ENCODE measurements at regions not wholly inside any gene's neighbourhood (a gene's known extent, or its start where the extent isn't known, plus 50 kb on each side); places are given as distances from the start of the nearest gene placed in this dataset.

DNA sequence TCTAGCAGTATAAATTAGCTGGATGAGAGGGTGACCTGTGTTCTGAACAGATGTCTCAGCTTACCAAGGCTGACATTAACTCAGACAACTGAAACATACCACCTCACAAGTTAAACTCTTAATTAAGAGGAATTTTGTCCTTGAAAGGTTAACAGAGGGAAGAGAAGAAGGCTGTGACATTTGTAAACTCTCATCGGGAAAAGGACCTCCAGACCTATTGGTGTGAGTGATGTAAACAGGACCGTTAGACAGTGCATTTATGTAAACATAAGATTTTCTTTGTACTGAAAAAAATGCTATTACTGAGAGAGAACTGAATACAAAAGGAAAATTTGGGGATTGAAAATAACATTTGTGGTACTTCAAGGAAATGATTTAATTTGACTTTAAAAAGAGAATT lies 308.4 kb upstream of the DIAPH2 start:
- WGBS (ENCODE audit: insufficient coverage, low coverage, low lambda C conversion rate, missing lambda C conversion rate), result 23% methylated on average over 2 of the region's 2 CpGs
- DNase-seq (no peak), ATAC-seq (no peak)
- H3K4me3 ChIP-seq, result no peak overlapping the region
- peaks cover 0 to 8% of the 10 kb centered on the region in 2 donors for H3K27me3 ChIP-seq
- no peaks in the 10 kb centered on the region for H3K36me3 ChIP-seq
- H3K27ac ChIP-seq, result no peak overlapping the region
- TF ChIP-seq, protein P1, sequence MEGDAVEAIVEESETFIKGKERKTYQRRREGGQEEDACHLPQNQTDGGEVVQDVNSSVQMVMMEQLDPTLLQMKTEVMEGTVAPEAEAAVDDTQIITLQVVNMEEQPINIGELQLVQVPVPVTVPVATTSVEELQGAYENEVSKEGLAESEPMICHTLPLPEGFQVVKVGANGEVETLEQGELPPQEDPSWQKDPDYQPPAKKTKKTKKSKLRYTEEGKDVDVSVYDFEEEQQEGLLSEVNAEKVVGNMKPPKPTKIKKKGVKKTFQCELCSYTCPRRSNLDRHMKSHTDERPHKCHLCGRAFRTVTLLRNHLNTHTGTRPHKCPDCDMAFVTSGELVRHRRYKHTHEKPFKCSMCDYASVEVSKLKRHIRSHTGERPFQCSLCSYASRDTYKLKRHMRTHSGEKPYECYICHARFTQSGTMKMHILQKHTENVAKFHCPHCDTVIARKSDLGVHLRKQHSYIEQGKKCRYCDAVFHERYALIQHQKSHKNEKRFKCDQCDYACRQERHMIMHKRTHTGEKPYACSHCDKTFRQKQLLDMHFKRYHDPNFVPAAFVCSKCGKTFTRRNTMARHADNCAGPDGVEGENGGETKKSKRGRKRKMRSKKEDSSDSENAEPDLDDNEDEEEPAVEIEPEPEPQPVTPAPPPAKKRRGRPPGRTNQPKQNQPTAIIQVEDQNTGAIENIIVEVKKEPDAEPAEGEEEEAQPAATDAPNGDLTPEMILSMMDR (IDR thresholded peaks at IDR 0.05), result no peak
- H3K4me1 ChIP-seq, result no peaks in the 10 kb centered on the region
- no peaks in the 10 kb centered on the region for H3K9me3 ChIP-seq
- intact Hi-C loops (cut with DNase I), result no loop called here

DNA sequence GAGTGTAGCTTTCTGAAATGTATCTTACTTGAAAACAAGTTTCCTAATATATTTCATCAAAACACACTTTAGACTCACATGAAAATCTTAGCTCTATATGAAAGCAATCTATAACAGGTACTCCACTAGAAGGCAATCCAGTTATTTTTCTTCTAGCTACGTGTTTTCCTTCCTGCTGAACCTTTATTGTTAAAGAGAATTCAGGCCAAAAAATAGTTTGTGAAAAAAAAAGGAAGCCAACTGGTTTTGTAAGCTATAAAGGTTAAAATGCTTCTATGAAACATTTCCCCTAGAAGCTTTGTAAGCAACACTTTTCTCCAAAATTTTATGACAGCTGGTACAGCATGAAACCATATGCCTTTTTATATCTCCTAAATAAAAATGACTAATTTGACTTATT lies 304.7 kb upstream of the DIAPH2 start:
- Histone ChIP-seq H3K4me3 (no peak overlapping the region), H3K27ac (no peak overlapping the region), H3K27me3 (peaks cover 0 to 8% of the 10 kb centered on the region in 2 donors), H3K9me3 (no peaks in the 10 kb centered on the region), H3K36me3 (no peaks in the 10 kb centered on the region), H3K4me1 (no peaks in the 10 kb centered on the region)
- TF ChIP-seq POLR2A (IDR thresholded peaks at IDR 0.05), result no peak
- TF ChIP-seq, protein P1 (IDR thresholded peaks at IDR 0.05), result no peak
- intact Hi-C loops (cut with DNase I), result no loop called here
- ATAC-seq (no peak), DNase-seq (no peak)
- 10% methylated on average over 1 of the region's 1 CpG for WGBS (ENCODE audit: insufficient coverage, low coverage, low lambda C conversion rate, missing lambda C conversion rate)

DNA sequence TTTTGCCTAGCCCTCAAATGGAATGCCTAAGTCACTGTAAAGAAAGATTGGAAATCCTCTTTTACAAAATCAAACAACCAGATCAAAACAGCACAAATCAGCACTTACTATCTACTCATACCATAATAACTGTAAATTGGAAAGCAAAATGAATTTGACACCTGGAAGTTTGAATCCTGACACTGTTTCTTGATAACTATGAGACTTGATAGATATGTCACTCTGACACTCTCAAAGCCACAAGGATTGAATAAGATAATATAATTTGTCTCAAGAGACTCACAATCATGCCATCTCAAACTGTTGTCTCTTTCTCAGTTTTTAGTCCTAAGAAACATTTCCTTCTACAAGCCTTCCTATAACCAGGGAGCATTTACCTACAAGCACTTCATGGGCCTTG lies 302.6 kb upstream of the DIAPH2 start:
- no peaks in the 10 kb centered on the region for H3K36me3 ChIP-seq
- H3K27ac ChIP-seq, result no peak overlapping the region
- intact Hi-C loops (cut with DNase I), result no loop called here
- no peak overlapping the region for H3K4me3 ChIP-seq
- H3K4me1 ChIP-seq, result no peaks in the 10 kb centered on the region
- H3K9me3 ChIP-seq, result no peaks in the 10 kb centered on the region
- TF ChIP-seq, protein P1 (IDR thresholded peaks at IDR 0.05), result no peak
- TF ChIP-seq POLR2A (IDR thresholded peaks at IDR 0.05), result no peak
- DNase-seq (no peak), ATAC-seq (no peak)
- peaks cover 0 to 8% of the 10 kb centered on the region in 2 donors for H3K27me3 ChIP-seq

DNA sequence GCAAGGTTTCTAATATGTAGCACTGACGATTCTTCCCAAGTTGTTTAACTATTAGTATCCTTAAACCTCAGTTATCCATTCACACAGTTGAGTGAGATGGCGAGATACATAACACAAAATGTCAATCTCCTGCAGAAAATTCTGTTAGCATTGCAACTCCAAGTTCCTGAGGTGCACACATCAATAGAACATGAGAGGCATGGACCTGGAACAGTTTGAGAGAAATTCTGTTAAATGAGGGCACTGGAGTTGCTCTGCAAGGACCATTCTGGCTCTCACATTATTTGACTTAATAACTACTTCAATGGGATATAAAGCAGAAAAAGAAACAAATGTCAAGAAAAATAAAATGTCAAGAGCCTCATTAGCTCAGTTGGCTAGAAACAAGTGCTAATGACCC lies 301.2 kb upstream of the DIAPH2 start:
- Histone ChIP-seq H3K4me3 (no peak overlapping the region), H3K36me3 (no peaks in the 10 kb centered on the region), H3K9me3 (no peaks in the 10 kb centered on the region), H3K4me1 (no peaks in the 10 kb centered on the region), H3K27ac (no peak overlapping the region), H3K27me3 (peaks cover 0 to 4% of the 10 kb centered on the region in 2 donors)
- intact Hi-C loops (cut with DNase I), result no loop called here
- 50% methylated on average over 2 of the region's 2 CpGs for WGBS (ENCODE audit: insufficient coverage, low coverage, low lambda C conversion rate, missing lambda C conversion rate)
- no peak for ATAC-seq
- TF ChIP-seq, protein P1 (IDR thresholded peaks at IDR 0.05), result no peak
- no peak for TF ChIP-seq POLR2A (IDR thresholded peaks at IDR 0.05)
- no peak for DNase-seq

DNA sequence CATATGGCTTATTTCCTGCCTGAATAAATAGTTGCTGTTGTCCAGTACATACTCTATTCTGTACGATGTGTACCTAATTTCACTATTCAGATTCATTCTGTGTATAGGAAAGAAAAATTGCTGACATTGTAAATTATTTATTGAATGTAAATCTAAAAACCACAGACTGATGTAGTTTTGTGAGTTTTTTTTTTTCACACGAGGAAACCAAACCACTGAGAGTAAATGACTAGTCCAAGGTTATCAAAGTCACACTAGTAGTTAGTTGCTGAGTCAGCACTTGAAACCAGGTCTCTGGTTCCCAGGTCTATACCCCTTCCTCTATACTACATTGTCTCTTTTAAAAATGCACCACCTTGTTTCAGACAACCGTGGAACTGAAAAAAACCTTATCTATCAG lies 298.3 kb upstream of the DIAPH2 start:
- DNase-seq (no peak), ATAC-seq (no peak)
- no peaks in the 10 kb centered on the region for H3K4me1 ChIP-seq
- TF ChIP-seq POLR2A (IDR thresholded peaks at IDR 0.05), result no peak
- TF ChIP-seq, protein P1 (IDR thresholded peaks at IDR 0.05), result no peak
- no peaks in the 10 kb centered on the region for H3K9me3 ChIP-seq
- H3K36me3 ChIP-seq, result no peaks in the 10 kb centered on the region
- H3K27ac ChIP-seq, result no peak overlapping the region
- no peaks in the 10 kb centered on the region for H3K27me3 ChIP-seq
- no peak overlapping the region for H3K4me3 ChIP-seq
- intact Hi-C loops (cut with DNase I), result no loop called here
- WGBS (ENCODE audit: insufficient coverage, low coverage, low lambda C conversion rate, missing lambda C conversion rate), result 54% methylated on average over 3 of the region's 3 CpGs

All from right lobe of liver (tissue), 6 donors.